CD4-positive, alpha-beta T cell treated with Interleukin-4 for 1 hour (primary cell): ENCODE measurements at regions not wholly inside any gene's neighbourhood (a gene's known extent, or its start where the extent isn't known, plus 50 kb on each side); places are given as distances from the start of the nearest gene placed in this dataset.
"Not testable (repeated sequence)": the region's sequence is repeated elsewhere in the genome, so short reads cannot be mapped to it uniquely, and the experiment has no call there.

Source experiments
- DNase-seq, 2 donors: peaks; one replicate each; pipeline ENCODE4 v3.0.0-alpha.2; 2020 to 2022

DNA sequence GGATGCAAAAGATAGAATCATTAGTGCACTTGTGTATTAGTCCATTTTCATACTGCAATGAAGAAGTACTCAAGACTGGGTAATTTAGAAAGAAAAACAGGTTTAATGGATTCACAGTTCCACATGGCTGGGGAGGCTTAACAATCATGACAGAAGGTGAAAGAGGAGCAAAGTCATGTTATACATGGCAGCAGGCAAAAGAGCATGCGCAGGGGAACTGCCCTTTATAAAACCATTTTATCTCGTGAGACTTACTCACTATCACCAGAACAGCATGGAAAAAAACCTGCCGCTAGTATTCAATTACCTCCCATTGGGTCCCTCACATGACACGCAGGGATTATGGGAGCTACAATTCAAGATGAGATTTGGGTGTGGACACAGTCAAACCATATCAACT lies 129.4 kb downstream of the SCG2 start:
- no peak for DNase-seq

GRCh38 chr2:223474893-223475292 lies 127.3 kb downstream of the SCG2 start:
- no peak for DNase-seq

GRCh38 chr2:223475901-223476300 lies 126.3 kb downstream of the SCG2 start:
- DNase-seq = no peak

DNA sequence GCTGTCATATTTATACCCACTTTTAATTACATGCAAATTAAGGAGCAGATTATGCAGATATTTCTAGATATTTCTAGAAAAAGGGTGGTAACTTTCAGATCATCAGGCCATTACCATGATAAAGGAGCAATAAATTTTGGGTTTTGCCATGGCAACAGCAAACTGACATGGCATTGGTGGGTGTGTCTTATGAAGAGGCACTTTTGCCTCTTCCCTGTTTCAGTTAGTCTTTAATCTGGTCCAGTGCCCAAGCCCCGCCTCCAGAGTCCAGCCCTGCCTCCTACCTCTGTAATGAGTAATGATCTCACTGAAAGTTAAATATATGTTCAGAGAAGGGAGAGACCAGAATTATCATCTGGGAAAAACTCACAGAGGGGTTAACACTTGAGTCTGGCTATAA lies 124.8 kb downstream of the SCG2 start:
- DNase-seq = no peak

- DNase-seq = no peak
These were observed 120.7 kb downstream of the SCG2 start for GRCh38 chr2:223481486-223481885.

- no peak for DNase-seq
These were observed 115.4 kb downstream of the SCG2 start for GRCh38 chr2:223486751-223487150.

- no peak for DNase-seq
These were observed 114.8 kb downstream of the SCG2 start for GRCh38 chr2:223487214-223487846.

- DNase-seq = no peak
These were observed 113.3 kb downstream of the SCG2 start for GRCh38 chr2:223488814-223489213.

- no peak for DNase-seq
These were observed 107.7 kb downstream of the SCG2 start for GRCh38 chr2:223494496-223494895.

DNA sequence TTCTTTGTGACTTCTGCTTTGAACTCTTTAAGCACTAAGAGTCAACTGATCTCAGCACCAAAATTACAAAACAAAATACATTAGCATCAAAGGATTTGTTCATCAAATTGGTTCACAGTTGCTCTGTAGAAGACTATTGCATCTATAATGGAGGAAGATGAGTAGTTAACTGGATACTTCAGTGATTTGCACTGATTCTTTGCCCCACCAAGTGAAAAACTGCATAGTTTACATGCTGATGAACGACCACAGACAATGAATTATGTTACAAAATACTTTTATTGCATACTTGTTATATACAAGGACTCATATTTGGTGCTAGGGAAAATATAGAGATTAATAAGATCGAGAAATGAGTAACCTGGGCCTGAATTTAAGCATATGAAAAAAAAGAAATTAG lies 107.2 kb downstream of the SCG2 start:
- DNase-seq = no peak

GRCh38 chr2:223496853-223497252 lies 105.3 kb downstream of the SCG2 start:
- DNase-seq = not testable (repeated sequence)

- no peak for DNase-seq
These were observed 101.5 kb downstream of the SCG2 start for GRCh38 chr2:223500709-223501108.

GRCh38 chr2:223501641-223502040 lies 100.5 kb downstream of the SCG2 start:
- no peak for DNase-seq

DNA sequence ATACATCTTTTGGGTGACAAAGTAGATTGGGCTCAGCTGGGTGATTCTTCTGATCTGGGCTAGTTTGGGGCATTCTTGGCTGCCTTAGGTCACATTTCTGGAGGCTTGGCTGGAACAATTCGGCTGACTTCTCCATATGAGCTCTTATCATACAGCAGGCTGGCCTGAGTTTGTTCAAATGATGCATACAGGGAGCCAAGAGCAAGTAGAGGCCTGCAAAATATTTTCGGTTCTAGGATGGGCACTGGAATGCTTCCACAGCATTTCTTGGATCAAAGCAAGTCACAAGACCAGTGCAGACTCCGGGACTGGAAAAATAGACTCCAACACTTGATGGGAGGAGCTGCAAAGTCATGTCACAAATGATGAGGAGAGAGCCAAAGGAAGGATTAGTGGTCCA lies 98.4 kb downstream of the SCG2 start:
- DNase-seq = no peak

DNA sequence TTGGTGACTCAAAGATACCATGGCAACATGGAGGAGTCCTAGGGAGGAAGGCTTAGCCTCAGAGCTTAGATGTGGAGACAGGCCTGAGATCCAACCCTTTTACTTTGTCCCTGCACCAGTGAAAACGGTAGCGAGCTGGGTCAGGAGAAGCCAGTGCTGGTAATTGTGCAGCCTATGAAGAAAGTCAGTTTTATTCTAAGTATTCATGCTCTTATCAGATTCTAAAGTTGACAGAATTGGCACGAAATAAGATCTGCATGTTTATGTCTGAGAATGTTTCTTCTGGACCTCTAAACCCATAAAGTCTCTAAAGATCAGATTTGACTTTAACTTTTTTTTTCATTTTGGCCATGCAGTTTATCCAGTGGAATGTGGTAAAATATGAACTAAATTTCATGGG lies 93.8 kb downstream of the SCG2 start:
- DNase-seq = no peak

GRCh38 chr2:223510713-223511112 lies 91.4 kb downstream of the SCG2 start:
- no peak for DNase-seq

- no peak for DNase-seq
These were observed 91.0 kb downstream of the SCG2 start for GRCh38 chr2:223511168-223511567.

DNA sequence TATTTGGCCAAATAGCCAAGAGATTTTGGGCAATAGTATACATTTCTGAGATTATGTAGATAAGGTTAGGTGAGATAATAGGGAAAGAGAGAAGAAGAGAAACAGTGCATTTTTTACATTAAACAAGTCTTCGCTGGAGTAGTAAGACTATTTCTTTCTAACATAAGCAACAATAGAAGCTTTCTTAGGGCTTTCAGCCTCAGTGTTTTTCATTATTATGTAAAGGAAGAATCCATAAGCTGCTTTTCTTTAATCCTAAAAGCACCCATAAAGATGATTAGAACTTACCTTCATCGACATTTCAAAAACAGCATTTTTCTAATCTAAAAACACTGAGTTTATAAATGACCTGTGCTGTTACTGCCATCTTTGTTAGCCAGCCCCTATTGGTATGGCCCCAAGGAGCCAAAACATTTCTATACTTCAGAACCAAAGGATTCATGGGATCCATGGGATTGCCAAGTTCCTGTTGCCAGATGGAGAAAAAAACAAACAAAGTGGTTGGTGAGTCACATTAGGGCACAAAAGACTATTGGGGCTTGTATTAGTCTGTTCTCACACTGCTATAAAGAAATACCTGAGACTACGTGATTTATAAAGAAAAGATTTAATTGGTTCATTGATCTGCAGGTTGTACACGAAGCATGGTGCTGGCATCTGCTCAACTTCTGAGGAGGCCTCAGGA lies 88.2 kb downstream of the SCG2 start:
- no peak for DNase-seq

DNA sequence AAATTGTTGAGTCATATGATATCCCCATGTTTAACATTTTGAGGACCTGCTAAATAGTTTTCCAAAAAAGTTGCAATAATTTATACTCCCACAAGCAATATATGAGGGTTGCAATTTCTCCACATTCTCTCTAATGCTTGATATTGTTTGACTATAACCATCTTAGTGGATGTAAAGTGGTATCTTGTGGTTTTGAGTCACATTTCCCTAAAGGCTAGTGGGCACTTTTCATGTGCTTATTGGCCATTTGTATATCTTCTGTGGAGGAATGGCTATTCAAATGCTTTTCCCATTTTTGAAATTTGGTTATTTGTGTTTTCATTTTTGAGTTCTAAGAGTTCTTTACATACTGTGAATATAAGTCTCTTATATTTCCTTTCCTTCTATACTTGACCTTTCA lies 82.7 kb downstream of the SCG2 start:
- no peak for DNase-seq

- no peak for DNase-seq
These were observed 79.4 kb downstream of the SCG2 start for GRCh38 chr2:223522796-223523195.

- DNase-seq = no peak
These were observed 78.6 kb downstream of the SCG2 start for GRCh38 chr2:223523551-223524001.

DNA sequence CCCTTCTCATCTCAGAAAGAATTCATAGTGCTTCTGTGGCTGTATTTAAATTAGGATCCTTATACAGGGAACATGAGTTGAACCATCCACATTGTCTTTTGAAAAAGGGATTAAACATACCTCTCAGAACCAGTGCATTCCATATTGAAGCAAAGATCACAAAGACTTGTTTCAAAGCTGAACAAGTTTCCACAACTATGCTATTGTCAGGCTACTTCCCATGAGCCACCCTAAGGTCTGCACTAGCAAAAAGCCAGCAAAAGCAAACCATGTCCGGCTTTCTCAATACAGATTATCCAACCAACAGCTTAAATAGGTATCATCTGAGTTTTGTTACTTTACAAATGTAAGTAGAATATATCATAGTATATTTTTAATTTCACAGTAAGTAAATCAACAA lies 78.1 kb downstream of the SCG2 start:
- DNase-seq = no peak

DNA sequence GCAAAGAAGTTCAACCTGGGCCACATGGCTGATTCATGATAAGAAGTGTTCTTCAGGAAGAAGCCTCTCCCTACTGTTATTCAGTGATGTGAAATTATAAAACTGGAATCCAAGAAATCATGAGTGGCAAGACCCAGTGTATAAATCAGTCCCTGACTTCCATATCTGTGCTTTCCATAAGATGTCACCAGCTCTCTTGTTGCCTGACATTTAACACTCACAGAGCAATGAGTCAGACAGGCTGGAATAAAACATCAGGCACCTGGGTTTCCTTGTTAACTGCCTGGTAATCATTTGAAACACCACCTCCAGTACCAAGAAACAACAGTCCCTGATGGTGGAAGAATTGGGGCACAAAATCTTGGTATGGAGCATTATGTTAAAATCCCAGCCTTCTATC lies 76.1 kb downstream of the SCG2 start:
- no peak for DNase-seq

DNA sequence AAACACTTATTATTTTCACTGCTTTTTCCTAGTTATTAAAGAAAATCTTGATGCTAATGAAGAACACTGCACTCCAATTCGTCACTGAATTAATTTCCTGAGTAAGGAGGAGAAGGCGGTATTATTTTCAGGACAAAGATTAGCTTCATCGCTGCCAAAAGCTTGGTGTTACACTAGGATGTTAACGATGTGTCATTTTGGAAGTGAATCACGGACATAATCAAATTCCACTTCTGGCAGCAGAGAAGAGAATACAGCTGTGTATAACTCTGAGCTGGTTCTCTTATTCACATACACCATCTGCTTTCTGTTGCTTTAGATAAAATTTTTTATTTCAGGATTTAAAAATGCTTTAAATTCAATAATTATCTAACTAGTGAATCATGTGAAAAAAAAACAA lies 74.1 kb downstream of the SCG2 start:
- DNase-seq = no peak

GRCh38 chr2:223529696-223530095 lies 72.5 kb downstream of the SCG2 start:
- DNase-seq = no peak
